OCI-LY3 (cell line): ENCODE measurements at regions not wholly inside any gene's neighbourhood (a gene's known extent, or its start where the extent isn't known, plus 50 kb on each side); places are given as distances from the start of the nearest gene placed in this dataset.

Experiments
- EZH2phosphoT487 ChIP-seq: fragments of 200-600 bp; shearing (Covaris generic); IDR thresholded peaks from 2 replicates; pipeline ENCODE4 v1.6.1; 2018; ENCODE audit warnings: antibody characterized with exemption, mixed run types, low read depth
- TF ChIP-seq, protein P1 (sequence below): fragments of 200-600, 300-600 bp; sonication (generic); IDR thresholded peaks from 2 replicates; pipeline ENCODE4 v1.5.1; 2014; ENCODE audit warnings: antibody characterized with exemption, low read length, low read depth

DNA sequence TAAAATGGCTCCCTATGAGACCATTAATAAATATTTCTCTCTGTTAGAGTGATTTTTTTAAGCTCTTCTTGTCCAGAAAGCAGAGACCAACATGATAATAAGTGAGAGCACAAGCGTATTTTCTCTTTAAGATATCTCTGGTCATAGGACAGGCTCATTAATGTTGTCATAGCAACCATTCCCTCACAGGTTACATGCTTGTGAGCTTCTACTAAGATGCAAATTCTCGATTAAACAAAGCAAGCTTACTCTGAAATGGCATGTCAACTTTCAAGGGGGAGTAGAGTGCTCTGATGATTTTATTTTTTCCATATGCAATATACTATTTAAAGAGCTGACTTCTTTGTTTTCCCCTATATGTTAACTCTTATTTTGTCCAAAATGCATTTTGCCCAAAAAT, 487.2 kb upstream of the LCORL start:
- TF ChIP-seq, protein P1, sequence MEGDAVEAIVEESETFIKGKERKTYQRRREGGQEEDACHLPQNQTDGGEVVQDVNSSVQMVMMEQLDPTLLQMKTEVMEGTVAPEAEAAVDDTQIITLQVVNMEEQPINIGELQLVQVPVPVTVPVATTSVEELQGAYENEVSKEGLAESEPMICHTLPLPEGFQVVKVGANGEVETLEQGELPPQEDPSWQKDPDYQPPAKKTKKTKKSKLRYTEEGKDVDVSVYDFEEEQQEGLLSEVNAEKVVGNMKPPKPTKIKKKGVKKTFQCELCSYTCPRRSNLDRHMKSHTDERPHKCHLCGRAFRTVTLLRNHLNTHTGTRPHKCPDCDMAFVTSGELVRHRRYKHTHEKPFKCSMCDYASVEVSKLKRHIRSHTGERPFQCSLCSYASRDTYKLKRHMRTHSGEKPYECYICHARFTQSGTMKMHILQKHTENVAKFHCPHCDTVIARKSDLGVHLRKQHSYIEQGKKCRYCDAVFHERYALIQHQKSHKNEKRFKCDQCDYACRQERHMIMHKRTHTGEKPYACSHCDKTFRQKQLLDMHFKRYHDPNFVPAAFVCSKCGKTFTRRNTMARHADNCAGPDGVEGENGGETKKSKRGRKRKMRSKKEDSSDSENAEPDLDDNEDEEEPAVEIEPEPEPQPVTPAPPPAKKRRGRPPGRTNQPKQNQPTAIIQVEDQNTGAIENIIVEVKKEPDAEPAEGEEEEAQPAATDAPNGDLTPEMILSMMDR: no peak
- no peak for TF ChIP-seq EZH2phosphoT487
